WERI-Rb-1 (cell line): ENCODE measurements at regions not wholly inside any gene's neighbourhood (a gene's known extent, or its start where the extent isn't known, plus 50 kb on each side); places are given as distances from the start of the nearest gene placed in this dataset.
A peak's percentile ranks its signal among the peaks of the same experiment; 100 is the strongest.

Experiments
- DNase-seq: peaks from one replicate; pipeline ENCODE4 v3.0.0-alpha.2; 2020
- H3K27ac ChIP-seq: fragments of 250-450 bp; sonication (Bioruptor Pico); 2 replicates; pipeline ENCODE4 v1.5.1; 2020; ENCODE audit warnings: mild to moderate bottlenecking, moderate library complexity
- H3K27me3 ChIP-seq: fragments of 250-450 bp; sonication (Bioruptor Pico); 2 replicates; pipeline ENCODE4 v1.5.1; 2021; ENCODE audit warnings: mild to moderate bottlenecking, low read depth, moderate library complexity; ENCODE audit not compliant: insufficient read depth, severe bottlenecking
- H3K36me3 ChIP-seq: fragments of 250-450 bp; sonication (Bioruptor Pico); 2 replicates; pipeline ENCODE4 v1.5.1; 2020; ENCODE audit warnings: mild to moderate bottlenecking, moderate library complexity
- H3K4me3 ChIP-seq: 2 replicates; pipeline ENCODE4 v1.5.1; 2011; ENCODE audit warnings: low read depth, mild to moderate bottlenecking, control low read depth, low read length
- H3K9me3 ChIP-seq: fragments of 250-450 bp; sonication (Bioruptor Pico); 2 replicates; pipeline ENCODE4 v1.5.1; 2021; ENCODE audit warnings: mild to moderate bottlenecking, moderate library complexity; ENCODE audit not compliant: severe bottlenecking
- TF ChIP-seq, protein P1 (sequence below): IDR thresholded peaks from 2 replicates; pipeline ENCODE4 v1.5.1; 2011; ENCODE audit warnings: low read depth, mild to moderate bottlenecking, control low read depth, inconsistent platforms, low read length

DNA sequence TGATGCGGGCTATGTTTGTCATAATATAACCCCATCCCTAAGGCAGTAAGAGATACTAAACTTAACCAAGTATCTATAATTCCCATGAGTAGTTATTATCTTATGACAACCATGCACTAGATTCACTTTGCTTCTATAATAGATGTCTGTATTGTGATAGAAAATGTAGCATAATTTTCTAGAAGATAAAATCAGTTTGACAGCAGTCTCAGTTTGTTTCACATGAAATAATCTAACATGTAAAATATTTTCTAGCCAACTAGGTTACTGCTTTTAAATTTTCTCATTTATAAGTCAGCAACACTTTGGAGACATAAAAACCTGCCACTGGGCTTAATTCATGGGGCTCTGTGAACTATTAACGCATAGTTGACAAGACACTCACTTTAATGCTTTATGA, 1410.7 kb upstream of the ATXN8OS start:
- peak overlapping the region; percentile 49 for H3K27ac ChIP-seq
- H3K9me3 ChIP-seq: no peaks in the 10 kb centered on the region
- H3K36me3 ChIP-seq: no peaks in the 10 kb centered on the region
- no peaks in the 10 kb centered on the region for H3K27me3 ChIP-seq
- no peak for DNase-seq
- TF ChIP-seq, protein P1, sequence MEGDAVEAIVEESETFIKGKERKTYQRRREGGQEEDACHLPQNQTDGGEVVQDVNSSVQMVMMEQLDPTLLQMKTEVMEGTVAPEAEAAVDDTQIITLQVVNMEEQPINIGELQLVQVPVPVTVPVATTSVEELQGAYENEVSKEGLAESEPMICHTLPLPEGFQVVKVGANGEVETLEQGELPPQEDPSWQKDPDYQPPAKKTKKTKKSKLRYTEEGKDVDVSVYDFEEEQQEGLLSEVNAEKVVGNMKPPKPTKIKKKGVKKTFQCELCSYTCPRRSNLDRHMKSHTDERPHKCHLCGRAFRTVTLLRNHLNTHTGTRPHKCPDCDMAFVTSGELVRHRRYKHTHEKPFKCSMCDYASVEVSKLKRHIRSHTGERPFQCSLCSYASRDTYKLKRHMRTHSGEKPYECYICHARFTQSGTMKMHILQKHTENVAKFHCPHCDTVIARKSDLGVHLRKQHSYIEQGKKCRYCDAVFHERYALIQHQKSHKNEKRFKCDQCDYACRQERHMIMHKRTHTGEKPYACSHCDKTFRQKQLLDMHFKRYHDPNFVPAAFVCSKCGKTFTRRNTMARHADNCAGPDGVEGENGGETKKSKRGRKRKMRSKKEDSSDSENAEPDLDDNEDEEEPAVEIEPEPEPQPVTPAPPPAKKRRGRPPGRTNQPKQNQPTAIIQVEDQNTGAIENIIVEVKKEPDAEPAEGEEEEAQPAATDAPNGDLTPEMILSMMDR: no peak
- H3K4me3 ChIP-seq: no peak overlapping the region

- H3K27me3 ChIP-seq: no peaks in the 10 kb centered on the region
- TF ChIP-seq, protein P1: no peak
- no peak overlapping the region for H3K4me3 ChIP-seq
Measured at GRCh38 chr13:68692049-68692448, 1415.6 kb upstream of the ATXN8OS start.

GRCh38 chr13:68690567-68690966, 1417.1 kb upstream of the ATXN8OS start:
- Histone ChIP-seq H3K27ac (peak overlapping the region; percentile 75), H3K36me3 (no peaks in the 10 kb centered on the region), H3K4me3 (no peak overlapping the region), H3K9me3 (no peaks in the 10 kb centered on the region), H3K27me3 (no peaks in the 10 kb centered on the region)
- TF ChIP-seq, protein P1: no peak
- peak; percentile 40 for DNase-seq

More at GRCh38 chr13:68692049-68692448, 1415.6 kb upstream of the ATXN8OS start:
- DNase-seq: no peak
- no peaks in the 10 kb centered on the region for H3K9me3 ChIP-seq
- H3K36me3 ChIP-seq: no peaks in the 10 kb centered on the region
- peak overlapping the region; percentile 43 for H3K27ac ChIP-seq

GRCh38 chr13:68676513-68677115, 1431.0 kb upstream of the ATXN8OS start:
- Histone ChIP-seq H3K9me3 (no peaks in the 10 kb centered on the region), H3K27me3 (no peaks in the 10 kb centered on the region), H3K4me3 (no peak overlapping the region), H3K36me3 (no peaks in the 10 kb centered on the region), H3K27ac (no peak overlapping the region)
- no peak for DNase-seq
- TF ChIP-seq, protein P1: no peak

- TF ChIP-seq, protein P1: no peak
- DNase-seq: no peak
- H3K9me3 ChIP-seq: no peaks in the 10 kb centered on the region
- no peaks in the 10 kb centered on the region for H3K27me3 ChIP-seq
- no peak overlapping the region for H3K27ac ChIP-seq
- H3K4me3 ChIP-seq: no peak overlapping the region
- no peaks in the 10 kb centered on the region for H3K36me3 ChIP-seq
Measured at GRCh38 chr13:68675209-68675608, 1432.4 kb upstream of the ATXN8OS start.

DNA sequence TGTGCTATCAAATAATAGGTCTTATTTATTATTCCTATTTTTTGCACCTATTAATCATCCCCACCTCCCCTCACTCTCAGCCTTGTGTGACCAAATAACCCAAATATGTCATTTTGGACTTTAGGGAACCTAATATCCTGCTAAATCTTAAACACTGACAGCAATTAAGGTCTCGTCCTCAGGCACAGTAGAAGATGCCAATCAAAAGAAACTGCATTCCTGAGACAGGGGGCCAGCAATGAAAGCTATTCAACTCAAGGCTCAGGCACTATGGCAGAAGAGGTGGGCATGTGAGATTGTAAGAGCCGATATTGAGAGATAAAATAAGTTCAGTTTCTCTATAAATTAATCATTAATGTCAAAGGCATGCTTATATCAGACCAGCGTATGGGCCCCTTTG, 1437.7 kb upstream of the PCDH9 start:
- TF ChIP-seq, protein P1: no peak
- no peak for DNase-seq

More for the DNA sequence above, 1437.7 kb upstream of the PCDH9 start:
- Histone ChIP-seq H3K9me3 (no peaks in the 10 kb centered on the region), H3K4me3 (no peak overlapping the region), H3K27ac (no peak overlapping the region), H3K27me3 (no peaks in the 10 kb centered on the region), H3K36me3 (no peaks in the 10 kb centered on the region)
